PFSK-1 (cell line): ENCODE measurements at regions not wholly inside any gene's neighbourhood (a gene's known extent, or its start where the extent isn't known, plus 50 kb on each side); places are given as distances from the start of the nearest gene placed in this dataset.

Source experiments
- FOXP2 ChIP-seq: optimal IDR thresholded peaks from 2 replicates; pipeline ENCODE3; 2011; ENCODE audit warnings: borderline replicate concordance, control low read depth, inconsistent platforms; ENCODE audit not compliant: insufficient read depth; ENCODE audit errors: extremely low read length, extremely low read depth
- POLR2AphosphoS5 ChIP-seq: IDR thresholded peaks from 2 replicates; pipeline ENCODE4 v1.6.1; 2012; ENCODE audit warnings: low read depth, mild to moderate bottlenecking, control low read depth, low read length, moderate library complexity
- REST ChIP-seq, 2 experiments: IDR thresholded peaks; 2 replicates each; pipeline versions ENCODE4 v1.6.1 to v1.8.0; 2011 to 2012; ENCODE audit warnings: low read depth in 2 of 2, low read length in 2 of 2, control low read depth in 1 of 2, inconsistent platforms in 1 of 2, mild to moderate bottlenecking in 1 of 2, moderate library complexity in 1 of 2; ENCODE audit not compliant: insufficient read depth in 1 of 2
- SIN3A ChIP-seq: IDR thresholded peaks from 2 replicates; pipeline ENCODE4 v1.6.1; 2012; ENCODE audit warnings: mild to moderate bottlenecking, low read length, moderate library complexity, borderline replicate concordance; ENCODE audit not compliant: insufficient read depth
- TAF1 ChIP-seq: IDR thresholded peaks from 2 replicates; pipeline ENCODE4 v1.6.1; 2012; ENCODE audit warnings: low read length, control low read depth, borderline replicate concordance; ENCODE audit not compliant: insufficient read depth

DNA sequence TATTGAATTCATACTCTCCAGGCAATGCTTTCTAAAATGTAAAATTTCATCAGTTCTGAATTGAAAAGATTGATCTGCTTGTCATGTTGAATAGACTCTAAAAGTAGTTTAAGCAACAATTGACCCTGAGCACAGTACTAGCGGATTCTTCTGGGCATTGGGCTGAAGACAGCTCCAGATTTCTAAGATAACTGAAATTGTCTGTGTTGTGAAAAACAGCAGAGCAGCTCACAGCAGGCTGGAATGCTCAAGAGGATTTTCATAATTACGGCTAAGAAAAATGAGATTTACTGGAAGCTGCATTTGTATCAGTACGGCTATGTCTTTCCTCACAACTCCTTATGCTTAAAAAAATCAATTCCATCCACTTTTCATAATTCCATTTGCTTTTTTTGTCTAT lies 373.7 kb downstream of the HACE1 start:
- no peak for TF ChIP-seq FOXP2
- no peak for TF ChIP-seq POLR2AphosphoS5
- no peak for TF ChIP-seq TAF1
- no peak for TF ChIP-seq SIN3A
- no peak for TF ChIP-seq REST (IDR thresholded peaks at IDR 0.05; ENCODE audit: insufficient read depth in 1 of 2, low read depth in 2 of 2, low read length in 2 of 2)

GRCh38 chr6:104484626-104485025 lies 375.1 kb downstream of the HACE1 start:
- TF ChIP-seq TAF1 (no peak), FOXP2 (no peak), REST (IDR thresholded peaks at IDR 0.05; ENCODE audit: insufficient read depth in 1 of 2, low read depth in 2 of 2, low read length in 2 of 2) (no peak), SIN3A (no peak), POLR2AphosphoS5 (no peak)

- TF ChIP-seq SIN3A (no peak), POLR2AphosphoS5 (no peak)
Measured at GRCh38 chr6:104484191-104484590, 375.5 kb downstream of the HACE1 start.

- TF ChIP-seq TAF1 (no peak), POLR2AphosphoS5 (no peak), FOXP2 (no peak), REST (IDR thresholded peaks at IDR 0.05; ENCODE audit: insufficient read depth in 1 of 2, low read depth in 2 of 2, low read length in 2 of 2) (no peak), SIN3A (no peak)
Measured at GRCh38 chr6:104483225-104483834, 376.4 kb downstream of the HACE1 start.

DNA sequence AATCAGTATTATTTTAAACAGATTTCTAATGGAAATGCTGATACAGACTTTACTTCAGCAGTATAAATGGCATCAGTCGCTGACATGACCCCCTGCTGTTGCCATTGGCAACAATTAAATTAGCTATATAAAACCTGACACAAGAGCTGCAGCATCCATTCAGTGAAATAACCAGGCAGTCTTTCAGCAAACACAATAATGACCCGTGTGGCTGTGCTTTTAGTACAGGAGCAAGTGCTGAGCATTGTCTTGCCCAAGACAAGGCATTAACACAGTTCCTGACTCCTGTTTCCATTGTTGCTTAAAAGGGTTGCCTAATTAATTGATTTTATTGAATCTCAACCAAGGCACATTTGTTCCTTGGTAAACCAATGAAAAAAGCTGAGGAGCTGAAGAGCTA lies 382.1 kb downstream of the HACE1 start:
- TF ChIP-seq TAF1 (no peak), REST (IDR thresholded peaks at IDR 0.05; ENCODE audit: insufficient read depth in 1 of 2, low read depth in 2 of 2, low read length in 2 of 2) (no peak), FOXP2 (no peak), POLR2AphosphoS5 (no peak), SIN3A (no peak)
